GM19372 (cell line): ENCODE measurements at regions not wholly inside any gene's neighbourhood (a gene's known extent, or its start where the extent isn't known, plus 50 kb on each side); places are given as distances from the start of the nearest gene placed in this dataset.
"Not testable (repeated sequence)": the region's sequence is repeated elsewhere in the genome, so short reads cannot be mapped to it uniquely, and the experiment has no call there.

ENCODE experiments used
- ATAC-seq: cut with Tn5 transposase; IDR thresholded peaks from one replicate; pipeline ENCODE4 v1.9.1; 2021; ENCODE audit warnings: mild to moderate bottlenecking, low read depth, moderate library complexity; ENCODE audit not compliant: unreplicated experiment

GRCh38 chr20:53678990-53679596, 85.5 kb upstream of the ZNF217 start:
- ATAC-seq, result no peak

- ATAC-seq, result no peak
Measured at GRCh38 chr20:53678315-53678989, 84.8 kb upstream of the ZNF217 start.

DNA sequence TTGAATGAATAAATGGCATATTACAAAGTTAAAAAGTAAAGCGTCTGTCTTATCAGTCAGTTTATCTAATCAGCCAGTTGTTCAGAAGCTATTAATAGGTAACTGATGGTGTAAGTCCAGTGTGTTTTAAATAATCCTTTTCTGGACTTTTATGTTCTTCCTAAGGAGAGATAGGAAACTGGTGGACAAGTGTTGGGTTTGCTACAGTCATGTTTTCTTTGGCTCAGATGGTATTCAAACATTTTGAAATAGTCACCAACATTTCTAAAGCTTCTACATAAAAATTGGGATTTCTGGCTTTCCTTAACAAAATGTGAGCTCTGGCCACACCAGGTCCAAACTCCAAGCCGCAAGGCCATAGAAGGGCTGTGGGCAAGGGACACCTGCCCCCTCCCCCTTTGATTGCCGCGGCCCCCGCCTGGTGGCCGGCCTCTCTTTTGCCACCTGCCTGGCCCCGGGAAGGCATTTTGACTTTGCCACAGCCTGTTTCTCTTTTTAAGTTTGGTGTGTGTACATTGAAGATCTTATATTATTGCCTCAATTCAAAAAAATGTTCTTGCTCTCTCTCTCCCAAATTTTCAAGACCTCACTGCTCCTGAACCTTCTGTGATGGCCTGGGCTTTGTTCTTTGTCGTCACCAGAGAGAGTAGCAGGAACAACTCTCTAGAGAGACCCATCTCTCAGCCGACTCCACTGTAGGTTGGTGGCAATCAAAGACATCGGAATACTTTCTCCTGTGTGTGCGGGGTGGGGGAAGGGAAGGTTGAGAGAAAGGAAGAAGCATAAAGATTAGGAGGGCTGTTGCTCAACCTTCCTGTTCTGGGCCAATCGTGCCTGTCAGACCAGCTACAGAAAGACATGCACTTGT, 84.0 kb upstream of the ZNF217 start:
- ATAC-seq, result no peak

- ATAC-seq, result no peak
Measured at GRCh38 chr20:53676987-53677386, 83.3 kb upstream of the ZNF217 start.

DNA sequence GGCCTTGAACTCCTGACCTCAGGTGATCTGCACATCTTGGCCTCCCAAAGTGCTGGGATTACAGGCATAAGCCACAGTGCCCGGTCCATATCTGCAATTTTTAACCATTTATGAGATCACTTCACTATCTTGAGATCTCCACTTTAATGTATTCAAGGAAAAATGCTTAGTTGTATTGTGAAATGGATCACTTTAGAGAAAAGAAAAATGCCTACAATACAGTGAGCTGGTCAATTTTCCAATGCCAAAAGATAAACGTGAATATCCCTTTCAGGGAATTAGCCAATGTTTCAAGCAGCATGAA, 82.8 kb upstream of the ZNF217 start:
- ATAC-seq, result no peak

DNA sequence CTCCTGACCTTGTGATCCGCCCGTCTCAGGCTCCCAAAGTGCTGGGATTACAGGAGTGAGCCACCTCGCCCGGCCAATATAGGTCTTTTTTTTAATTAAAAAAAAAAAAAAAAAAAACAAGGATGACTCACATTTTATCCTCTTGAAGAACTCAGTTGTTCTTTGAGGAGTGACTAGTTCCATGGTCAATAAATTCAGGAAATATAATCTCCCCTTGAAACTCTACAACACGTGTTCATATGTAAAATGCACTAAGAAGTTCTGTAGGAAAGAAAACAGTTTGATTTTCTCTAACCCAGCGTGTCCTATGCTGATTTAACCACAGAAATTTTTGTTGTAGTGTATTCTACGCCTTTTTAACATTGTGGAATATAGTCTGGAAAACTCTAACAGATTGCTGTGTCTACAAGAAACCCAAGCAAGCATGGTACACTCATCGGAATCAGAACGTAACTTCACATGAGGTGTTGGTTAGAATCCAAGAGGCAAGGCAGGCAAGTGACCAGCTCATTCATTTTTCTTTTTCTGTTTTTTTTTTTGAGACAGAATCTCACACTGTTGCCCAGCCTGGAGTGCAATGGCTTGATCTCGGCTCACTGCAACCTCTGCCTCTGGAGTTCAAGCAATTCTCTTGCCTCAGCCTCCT, 79.0 kb upstream of the ZNF217 start:
- no peak for ATAC-seq

- ATAC-seq, result no peak
Measured at GRCh38 chr20:53671370-53671769, 77.7 kb upstream of the ZNF217 start.

GRCh38 chr20:53669517-53670313, 76.1 kb upstream of the ZNF217 start:
- ATAC-seq, result not testable (repeated sequence)

DNA sequence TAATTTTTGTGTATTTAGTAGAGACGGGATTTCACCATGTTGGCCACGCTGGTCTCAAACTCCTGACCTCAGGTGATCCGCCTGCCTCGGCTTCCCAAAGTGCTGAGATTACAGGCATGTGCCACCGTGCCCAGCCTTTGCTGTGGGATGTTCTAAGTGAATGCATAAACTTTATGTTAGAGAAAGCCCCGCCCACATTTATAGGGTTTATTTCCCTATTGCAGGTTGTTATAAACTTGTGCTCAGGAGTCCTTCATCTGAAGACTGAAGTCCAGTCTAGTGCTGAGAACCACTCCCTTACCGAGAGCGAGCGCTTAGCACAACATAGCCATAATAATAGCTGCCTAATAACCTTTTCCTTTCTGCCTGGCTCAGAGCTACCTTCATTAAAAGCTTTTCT, 75.4 kb upstream of the ZNF217 start:
- ATAC-seq, result no peak

- ATAC-seq, result no peak
Measured at GRCh38 chr20:53666144-53666543, 72.5 kb upstream of the ZNF217 start.

DNA sequence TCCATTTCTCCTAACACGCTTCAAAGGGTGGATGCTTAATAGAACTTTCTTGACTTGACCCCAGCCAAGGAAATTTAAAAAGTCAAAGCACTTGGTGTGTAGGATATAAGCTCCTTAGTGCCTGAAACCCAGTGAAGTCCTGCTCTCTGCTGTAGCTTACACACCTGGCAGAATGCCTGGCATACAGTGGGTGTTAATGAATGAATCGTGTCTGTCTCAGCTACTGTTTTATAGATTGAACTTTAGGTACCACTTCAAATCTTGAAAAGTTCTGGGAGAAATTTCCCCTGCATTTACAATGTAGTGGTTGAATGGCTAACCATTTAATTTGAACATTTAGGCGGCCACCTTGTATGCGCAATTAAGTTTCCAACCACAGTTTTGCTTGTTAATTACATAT, 70.5 kb upstream of the ZNF217 start:
- ATAC-seq, result no peak

DNA sequence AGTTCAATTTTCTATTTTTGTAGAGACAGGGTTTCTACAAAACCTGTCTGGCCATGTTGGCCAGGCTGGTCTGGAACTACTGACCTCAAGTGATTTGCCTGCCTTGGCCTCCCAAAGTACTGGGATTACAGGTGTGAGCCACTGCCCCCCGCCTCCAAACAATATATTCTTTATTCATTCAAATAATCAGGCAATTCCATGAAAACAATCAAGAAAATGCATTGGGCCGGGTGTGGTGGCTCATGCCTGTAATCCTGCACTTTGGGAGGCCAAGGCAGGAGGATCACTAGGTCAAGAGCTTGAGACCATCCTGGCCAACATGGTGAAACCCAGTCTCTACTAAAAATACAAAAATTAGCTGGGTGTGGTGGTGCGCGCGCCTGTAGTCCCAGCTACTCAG, 69.9 kb upstream of the ZNF217 start:
- ATAC-seq, result not testable (repeated sequence)

DNA sequence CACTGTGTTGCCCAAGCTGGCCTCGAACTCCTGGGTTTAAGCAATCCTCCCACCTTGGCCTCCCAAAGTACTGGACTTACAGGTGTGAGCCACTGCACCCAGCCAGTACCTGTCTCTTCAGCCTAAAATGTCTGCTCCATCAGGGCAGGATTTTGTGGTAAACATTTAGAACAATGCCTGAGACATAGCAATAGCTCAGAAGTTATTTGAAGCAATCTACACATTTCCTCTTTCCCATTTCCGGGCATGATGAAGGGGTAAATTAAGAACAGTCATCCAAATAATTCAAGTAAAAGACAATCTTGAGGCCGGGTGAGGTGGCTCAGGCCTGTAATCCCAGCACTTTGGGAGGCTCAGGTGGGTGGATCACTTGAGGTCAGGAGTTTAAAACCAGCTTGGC, 69.0 kb upstream of the ZNF217 start:
- no peak for ATAC-seq

DNA sequence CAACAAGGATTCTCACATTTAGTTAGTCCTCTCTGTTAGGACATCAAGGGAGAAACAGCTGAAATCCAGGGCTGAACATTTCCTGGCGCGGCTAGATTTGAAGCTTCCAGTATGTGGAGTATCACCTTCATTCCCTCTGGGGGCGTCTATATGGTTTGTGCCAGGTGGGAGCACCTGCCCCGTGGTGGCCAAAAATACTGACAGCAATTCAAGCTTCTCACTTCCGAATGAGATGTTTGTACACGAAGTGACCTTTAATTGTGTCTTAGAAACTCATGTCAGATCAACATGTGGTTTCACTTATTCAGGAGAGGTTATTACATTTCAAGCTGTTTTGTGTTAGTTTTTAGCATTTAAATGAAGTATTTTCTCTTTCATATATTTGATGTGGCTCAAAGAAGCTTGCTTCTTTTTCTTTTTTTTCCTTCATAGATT, 67.3 kb upstream of the ZNF217 start:
- no peak for ATAC-seq

- no peak for ATAC-seq
Measured at GRCh38 chr20:53660078-53660909, 66.7 kb upstream of the ZNF217 start.

- no peak for ATAC-seq
Measured at GRCh38 chr20:53658973-53659372, 65.3 kb upstream of the ZNF217 start.

DNA sequence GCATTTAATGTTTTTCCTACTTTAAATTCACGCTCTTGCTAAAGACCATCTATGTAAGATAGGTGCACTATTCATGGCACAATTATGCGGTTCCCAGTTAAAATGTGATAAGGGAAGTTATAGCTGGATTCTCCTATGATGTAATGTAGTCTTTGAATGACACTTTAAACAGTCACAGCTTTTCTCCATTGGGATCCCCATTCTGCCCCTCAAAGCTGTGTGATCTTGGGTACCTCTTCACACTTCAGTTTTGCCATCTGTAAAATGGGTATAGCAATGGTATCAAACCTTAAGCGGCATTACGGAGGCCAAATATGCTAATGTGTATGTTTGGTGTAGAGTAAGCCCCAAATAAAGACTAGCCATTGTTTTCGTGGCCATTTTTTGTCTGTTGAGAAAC, 64.7 kb upstream of the ZNF217 start:
- no peak for ATAC-seq

DNA sequence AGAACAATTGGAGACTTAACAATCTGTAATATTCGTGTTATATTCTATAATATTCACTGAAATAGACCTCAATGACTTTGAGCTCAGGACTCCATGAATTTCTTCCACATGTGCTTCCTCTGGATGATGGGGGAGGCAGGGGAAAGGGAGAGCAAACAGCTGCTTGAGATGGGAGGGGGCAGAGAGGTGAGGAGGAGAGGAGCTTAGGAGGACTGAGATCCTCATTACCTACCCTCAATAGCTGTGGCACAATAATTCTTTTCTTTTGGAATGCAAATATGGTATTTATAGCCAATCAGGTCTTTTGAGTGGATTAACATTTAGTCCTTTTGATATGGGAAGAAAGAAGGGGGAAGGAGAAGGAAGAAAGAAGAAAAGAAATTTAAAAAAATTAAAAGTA, 64.1 kb upstream of the ZNF217 start:
- ATAC-seq, result no peak

GRCh38 chr20:53657279-53657678, 63.6 kb upstream of the ZNF217 start:
- no peak for ATAC-seq
